Glutamatergic neuron (in vitro differentiated cells): ENCODE measurements at regions not wholly inside any gene's neighbourhood (a gene's known extent, or its start where the extent isn't known, plus 50 kb on each side); places are given as distances from the start of the nearest gene placed in this dataset.

ENCODE experiments used
- DNase-seq: peaks from one replicate; pipeline ENCODE4 v3.0.0; 2022
- H3K27ac Mint-ChIP-seq: one replicate; pipeline ENCODE4 v1.8.0; 2020; ENCODE audit warnings: mild to moderate bottlenecking, mixed read lengths, inconsistent platforms; ENCODE audit not compliant: unreplicated experiment
- H3K27me3 Mint-ChIP-seq: one replicate; pipeline ENCODE4 v1.8.0; 2020; ENCODE audit warnings: mild to moderate bottlenecking, moderate library complexity, mixed read lengths, inconsistent platforms; ENCODE audit not compliant: unreplicated experiment
- H3K36me3 Mint-ChIP-seq: one replicate; pipeline ENCODE4 v1.8.0; 2020; ENCODE audit warnings: mild to moderate bottlenecking, mixed read lengths, inconsistent platforms; ENCODE audit not compliant: unreplicated experiment
- H3K4me1 Mint-ChIP-seq: one replicate; pipeline ENCODE4 v1.8.0; 2020; ENCODE audit warnings: mild to moderate bottlenecking, low read depth, mixed read lengths, inconsistent platforms; ENCODE audit not compliant: unreplicated experiment
- H3K4me3 Mint-ChIP-seq: one replicate; pipeline ENCODE4 v1.8.0; 2020; ENCODE audit warnings: mild to moderate bottlenecking, mixed read lengths, inconsistent platforms; ENCODE audit not compliant: unreplicated experiment
- H3K9me3 Mint-ChIP-seq: one replicate; pipeline ENCODE4 v1.8.0; 2020; ENCODE audit warnings: mild to moderate bottlenecking, moderate library complexity, mixed read lengths, inconsistent platforms; ENCODE audit not compliant: unreplicated experiment
- TF ChIP-seq, protein P1 (sequence below): fragments of 200-600 bp; sonication (generic); IDR thresholded peaks from one replicate; pipeline ENCODE4 v1.5.0; 2021; ENCODE audit not compliant: partially characterized antibody, unreplicated experiment

DNA sequence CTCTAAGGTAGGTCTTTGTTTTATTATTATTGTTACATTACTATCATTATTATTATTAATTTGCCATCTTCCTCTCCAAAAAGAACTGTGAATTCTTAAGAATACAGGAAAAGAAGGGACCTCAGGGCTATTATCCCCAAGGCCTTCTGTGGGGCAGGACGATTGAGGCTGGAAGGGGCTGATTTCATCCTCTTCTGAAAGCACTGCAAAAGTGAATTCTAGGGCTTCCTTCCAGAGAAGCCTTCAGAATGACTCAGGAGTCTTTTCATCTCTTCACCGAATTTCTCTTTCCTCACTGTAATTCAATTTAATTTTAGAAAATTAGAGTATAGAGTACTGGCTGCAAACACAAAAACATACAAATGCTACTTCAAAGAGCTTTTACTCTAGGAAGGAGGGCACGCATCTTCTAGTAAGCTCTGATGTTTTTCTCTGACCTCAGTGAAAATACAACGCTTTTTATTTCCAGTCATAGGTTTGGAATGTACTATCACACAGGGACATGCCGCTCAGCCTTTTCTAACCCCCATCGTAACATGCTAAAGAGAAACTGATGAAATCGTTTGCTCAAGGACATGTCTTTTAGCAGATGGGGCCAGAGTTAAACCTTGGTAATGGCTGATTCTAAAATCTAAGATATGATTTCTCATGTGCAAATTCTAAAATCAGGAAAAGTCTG lies 280.2 kb upstream of the PITRM1 start:
- DNase-seq: no peak
- no peak overlapping the region for H3K27ac Mint-ChIP-seq
- peaks cover 7% of the 10 kb centered on the region for H3K9me3 Mint-ChIP-seq
- no peak overlapping the region for H3K4me3 Mint-ChIP-seq
- H3K4me1 Mint-ChIP-seq: peaks cover 5% of the 10 kb centered on the region
- H3K36me3 Mint-ChIP-seq: peaks cover 3% of the 10 kb centered on the region
- TF ChIP-seq, protein P1, sequence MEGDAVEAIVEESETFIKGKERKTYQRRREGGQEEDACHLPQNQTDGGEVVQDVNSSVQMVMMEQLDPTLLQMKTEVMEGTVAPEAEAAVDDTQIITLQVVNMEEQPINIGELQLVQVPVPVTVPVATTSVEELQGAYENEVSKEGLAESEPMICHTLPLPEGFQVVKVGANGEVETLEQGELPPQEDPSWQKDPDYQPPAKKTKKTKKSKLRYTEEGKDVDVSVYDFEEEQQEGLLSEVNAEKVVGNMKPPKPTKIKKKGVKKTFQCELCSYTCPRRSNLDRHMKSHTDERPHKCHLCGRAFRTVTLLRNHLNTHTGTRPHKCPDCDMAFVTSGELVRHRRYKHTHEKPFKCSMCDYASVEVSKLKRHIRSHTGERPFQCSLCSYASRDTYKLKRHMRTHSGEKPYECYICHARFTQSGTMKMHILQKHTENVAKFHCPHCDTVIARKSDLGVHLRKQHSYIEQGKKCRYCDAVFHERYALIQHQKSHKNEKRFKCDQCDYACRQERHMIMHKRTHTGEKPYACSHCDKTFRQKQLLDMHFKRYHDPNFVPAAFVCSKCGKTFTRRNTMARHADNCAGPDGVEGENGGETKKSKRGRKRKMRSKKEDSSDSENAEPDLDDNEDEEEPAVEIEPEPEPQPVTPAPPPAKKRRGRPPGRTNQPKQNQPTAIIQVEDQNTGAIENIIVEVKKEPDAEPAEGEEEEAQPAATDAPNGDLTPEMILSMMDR: no peak
- peaks cover 2% of the 10 kb centered on the region for H3K27me3 Mint-ChIP-seq

GRCh38 chr10:3452173-3452626 lies 279.6 kb upstream of the PITRM1 start:
- no peak overlapping the region for H3K27ac Mint-ChIP-seq
- no peak overlapping the region for H3K4me3 Mint-ChIP-seq
- TF ChIP-seq, protein P1: no peak
- DNase-seq: no peak
- H3K36me3 Mint-ChIP-seq: no peaks in the 10 kb centered on the region
- H3K27me3 Mint-ChIP-seq: peaks cover 1% of the 10 kb centered on the region
- H3K4me1 Mint-ChIP-seq: peaks cover 5% of the 10 kb centered on the region
- H3K9me3 Mint-ChIP-seq: peaks cover 5% of the 10 kb centered on the region

DNA sequence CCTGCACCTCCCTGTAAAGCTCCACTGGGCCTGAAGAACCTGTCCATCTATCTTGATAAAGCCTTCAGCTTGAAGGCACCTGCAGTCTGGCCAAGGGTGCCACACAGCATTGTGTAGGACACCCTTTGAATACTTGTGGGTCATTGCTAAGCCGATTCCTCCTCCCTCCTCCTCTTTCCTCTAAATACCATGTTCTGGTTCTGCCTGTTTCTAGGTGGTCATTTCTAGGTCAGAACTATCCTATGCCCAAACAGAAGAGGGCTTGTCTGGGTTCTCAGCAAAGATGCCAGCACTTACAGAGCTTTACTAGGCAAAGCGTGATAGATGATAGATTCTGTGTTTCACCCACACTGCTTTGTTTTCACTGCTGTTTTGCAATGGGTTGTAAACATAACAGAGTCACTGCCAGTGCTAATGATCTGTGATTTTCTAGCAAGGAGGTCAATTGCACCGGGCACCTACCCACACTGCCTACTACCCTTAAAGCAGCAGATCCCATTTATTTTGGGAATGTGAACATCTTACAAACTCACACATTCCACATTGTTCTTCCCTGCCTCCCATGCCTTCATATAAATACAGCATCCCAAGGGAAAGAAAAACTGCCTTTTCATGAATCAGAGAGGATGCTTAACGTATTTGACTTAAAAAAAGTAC lies 279.1 kb upstream of the PITRM1 start:
- H3K27ac Mint-ChIP-seq: no peak overlapping the region
- H3K9me3 Mint-ChIP-seq: peaks cover 2% of the 10 kb centered on the region
- TF ChIP-seq, protein P1: no peak
- H3K4me1 Mint-ChIP-seq: peaks cover 5% of the 10 kb centered on the region
- no peak for DNase-seq
- no peaks in the 10 kb centered on the region for H3K36me3 Mint-ChIP-seq
- peaks cover 1% of the 10 kb centered on the region for H3K27me3 Mint-ChIP-seq
- no peak overlapping the region for H3K4me3 Mint-ChIP-seq

GRCh38 chr10:3446221-3446620 lies 273.6 kb upstream of the PITRM1 start:
- Mint-ChIP-seq H3K9me3 (no peaks in the 10 kb centered on the region), H3K4me3 (no peak overlapping the region), H3K36me3 (no peaks in the 10 kb centered on the region), H3K4me1 (no peaks in the 10 kb centered on the region), H3K27me3 (no peaks in the 10 kb centered on the region), H3K27ac (no peak overlapping the region)
- TF ChIP-seq, protein P1: no peak
- no peak for DNase-seq

DNA sequence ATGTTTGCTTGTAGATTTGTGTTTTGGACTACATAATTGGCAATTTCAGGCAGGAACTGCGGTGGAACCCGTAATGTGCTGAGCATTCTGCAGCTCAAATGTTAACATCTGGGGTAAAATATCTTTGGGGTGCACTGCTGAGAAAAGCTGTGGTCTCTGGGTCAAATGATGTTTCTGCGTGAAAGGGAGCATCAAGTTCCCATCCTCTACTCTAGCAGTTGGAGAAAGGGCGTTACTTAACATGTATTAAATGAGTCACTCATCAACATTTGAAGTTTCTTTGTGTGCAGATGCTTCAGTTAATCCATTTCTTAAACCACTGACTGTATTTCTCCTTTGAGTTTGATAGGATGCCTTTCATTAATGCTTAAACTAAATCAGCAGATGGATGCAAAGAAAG lies 273.1 kb upstream of the PITRM1 start:
- TF ChIP-seq, protein P1: no peak
- no peak overlapping the region for H3K27ac Mint-ChIP-seq
- DNase-seq: no peak
- no peaks in the 10 kb centered on the region for H3K27me3 Mint-ChIP-seq
- H3K4me3 Mint-ChIP-seq: no peak overlapping the region
- no peaks in the 10 kb centered on the region for H3K9me3 Mint-ChIP-seq
- no peaks in the 10 kb centered on the region for H3K4me1 Mint-ChIP-seq
- H3K36me3 Mint-ChIP-seq: no peaks in the 10 kb centered on the region
